ENCODE measurements at regions not wholly inside any gene's neighbourhood (a gene's known extent, or its start where the extent isn't known, plus 50 kb on each side); places are given as distances from the start of the nearest gene placed in this dataset.

- TF ChIP-seq EZH2 (IDR thresholded peaks at IDR 0.05; ENCODE audit: borderline replicate concordance, insufficient read depth, low read depth, low read length, poor library complexity, severe bottlenecking): no peak
- TF ChIP-seq CTCF (IDR thresholded peaks at IDR 0.05): no peak
Observed at GRCh38 chr3:127442506-127442905, 148.0 kb downstream of the TPRA1 start.
